ENCODE measurements at regions not wholly inside any gene's neighbourhood (a gene's known extent, or its start where the extent isn't known, plus 50 kb on each side); places are given as distances from the start of the nearest gene placed in this dataset.
A peak's percentile ranks its signal among the peaks of the same experiment; 100 is the strongest.
"Not testable (repeated sequence)": the region's sequence is repeated elsewhere in the genome, so short reads cannot be mapped to it uniquely, and the experiment has no call there.

DNA sequence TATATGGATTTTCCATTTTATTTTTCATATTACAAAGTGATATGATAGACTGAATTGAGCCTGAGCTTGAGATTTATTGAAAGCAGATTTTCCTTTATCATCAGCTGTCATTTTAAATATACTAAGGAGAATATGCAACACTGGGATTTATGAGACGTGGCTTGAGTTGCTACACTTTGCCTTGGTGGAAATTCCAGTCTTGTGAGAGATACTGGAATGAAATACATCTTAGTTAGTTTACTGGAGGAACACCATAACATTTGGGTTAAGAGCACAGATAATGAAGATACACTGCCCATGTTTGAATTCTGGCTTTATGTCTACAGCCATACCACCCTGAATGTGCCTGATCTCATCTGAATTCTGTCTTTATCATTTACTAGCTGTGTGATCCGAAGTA lies 86.5 kb upstream of the IFNGR1 start:
- DNase-seq: no peak

DNA sequence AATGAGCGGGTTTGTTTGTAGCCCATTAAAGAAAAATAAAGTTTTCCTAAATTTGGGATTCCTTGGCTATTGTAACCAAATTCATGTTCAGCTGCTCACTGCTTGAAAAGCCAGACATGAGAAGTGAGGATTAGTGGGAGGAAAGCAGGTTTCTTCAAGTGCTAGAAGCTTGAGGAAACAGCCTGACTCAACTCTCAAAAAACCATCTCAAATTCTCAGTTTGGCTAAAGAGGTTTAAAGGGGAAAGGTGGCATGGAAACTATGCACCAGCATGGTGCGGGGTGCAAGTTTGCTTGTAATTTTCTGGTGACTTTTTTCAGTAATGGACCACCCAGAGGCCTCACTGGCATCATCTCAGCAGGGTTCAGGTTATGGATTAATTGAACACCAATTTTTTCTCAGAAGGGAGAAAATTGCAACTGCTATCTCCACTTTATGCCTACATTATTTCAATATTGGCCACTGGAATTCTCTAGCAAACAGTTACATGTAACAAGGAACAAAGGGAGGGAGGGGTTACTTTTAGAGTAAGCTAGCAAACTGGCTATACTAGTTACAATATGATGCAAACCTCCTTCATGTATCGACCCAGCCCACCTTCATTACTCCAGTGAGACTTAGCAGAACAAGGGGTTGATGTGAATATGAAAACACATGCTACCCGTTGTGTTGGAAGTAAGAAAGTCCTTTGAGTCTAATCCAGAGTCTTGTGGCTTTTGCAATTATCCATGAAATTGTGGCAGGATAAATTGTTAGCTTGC lies 85.0 kb upstream of the IFNGR1 start:
- DNase-seq: no peak

DNA sequence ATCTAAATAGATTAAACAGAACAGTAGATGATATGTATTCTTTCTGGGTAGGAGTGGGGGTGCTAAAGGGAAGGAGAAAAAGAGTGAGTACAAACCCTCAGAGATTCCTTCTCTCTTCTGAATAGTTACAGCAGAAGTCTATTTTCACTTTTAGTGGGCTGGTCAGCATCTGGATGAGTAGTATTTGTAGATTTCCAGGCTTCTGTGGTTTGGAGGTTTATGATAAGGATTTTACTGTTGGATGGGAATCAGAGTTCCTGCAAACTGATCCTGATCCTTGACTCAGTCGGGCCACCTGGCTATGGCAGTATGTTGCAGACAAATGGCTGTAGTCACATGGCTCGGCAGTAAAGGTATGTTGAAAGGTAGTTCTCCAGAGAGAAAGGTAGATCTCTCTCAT lies 84.3 kb upstream of the IFNGR1 start:
- no peak for DNase-seq

DNA sequence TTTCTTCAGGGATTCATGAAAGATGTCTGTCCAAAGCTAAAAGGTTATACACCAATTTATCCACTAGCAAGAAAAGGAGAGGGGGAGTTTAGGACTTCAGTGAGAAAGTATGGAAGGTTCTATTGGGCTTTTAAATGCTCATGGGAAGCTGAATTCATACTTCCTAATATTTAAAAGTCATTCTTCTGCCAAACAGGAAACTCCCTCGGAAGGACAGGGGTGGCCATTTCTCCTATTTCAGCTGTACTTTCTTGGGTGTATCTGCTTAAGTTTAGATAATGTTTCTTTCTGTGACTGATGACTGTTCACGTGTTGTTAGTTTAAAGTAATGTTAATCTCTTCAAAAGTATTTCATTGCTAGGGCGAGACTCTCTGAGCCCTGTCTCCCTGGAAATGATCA lies 80.5 kb upstream of the IFNGR1 start:
- DNase-seq: no peak

DNA sequence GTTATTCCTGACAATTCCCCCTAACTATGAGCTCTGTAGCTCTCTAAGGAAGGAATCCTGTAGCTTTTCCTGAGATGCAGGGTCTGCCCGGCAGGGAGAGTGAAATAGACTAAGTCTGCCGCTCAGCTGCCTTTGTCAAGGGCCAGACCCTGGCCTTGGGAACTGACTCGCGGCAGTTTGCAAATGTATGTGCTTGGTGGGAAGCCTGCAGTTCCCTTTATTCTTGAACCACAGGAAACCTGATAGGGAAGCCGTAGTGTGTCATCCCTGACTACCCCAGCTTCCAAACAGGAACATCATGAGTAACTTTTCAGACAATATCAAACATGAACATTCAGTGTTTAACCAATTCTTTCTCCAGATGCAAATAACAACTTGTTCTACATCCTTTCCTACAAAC lies 78.7 kb upstream of the IFNGR1 start:
- no peak for DNase-seq

DNA sequence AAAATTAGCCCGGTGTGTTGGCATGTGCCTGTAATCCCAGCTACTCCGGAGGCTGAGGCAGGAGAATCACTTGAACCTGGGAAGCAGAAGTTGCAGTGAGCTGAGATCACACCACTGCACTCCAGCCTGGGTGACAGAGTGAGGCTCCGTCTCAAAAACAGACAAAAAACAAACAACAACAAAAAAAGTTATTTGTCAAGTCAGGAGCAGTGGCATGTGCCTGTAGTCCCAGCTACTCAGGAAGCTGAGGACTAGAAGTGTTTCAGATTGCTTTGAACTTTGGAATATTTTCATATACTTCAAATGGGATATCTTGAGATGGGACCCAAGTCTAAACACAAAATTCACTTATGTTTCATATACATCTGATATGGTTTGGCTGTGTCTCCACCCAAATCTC lies 73.1 kb upstream of the IFNGR1 start:
- DNase-seq: not testable (repeated sequence)

DNA sequence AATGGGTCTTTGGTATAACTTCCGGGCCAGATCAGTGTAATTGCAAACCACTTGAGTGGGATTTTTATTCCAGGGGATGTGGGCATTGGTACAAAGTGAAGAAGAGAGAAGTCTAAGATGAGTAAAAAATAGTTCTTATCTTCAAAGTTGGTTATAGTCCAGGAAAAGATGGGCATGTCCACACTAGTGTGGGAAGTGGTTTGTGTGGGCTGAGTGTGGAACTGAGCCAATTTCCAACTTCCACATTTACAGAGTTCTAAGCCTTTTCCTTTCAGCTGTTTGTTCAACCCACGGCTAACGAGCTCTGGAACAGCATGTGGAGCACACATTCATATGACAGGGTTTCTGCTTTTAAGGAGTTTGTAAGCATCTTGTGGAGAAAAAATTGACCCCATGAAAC lies 72.3 kb upstream of the IFNGR1 start:
- peak in 1 of 3 experiments; percentile 35 for DNase-seq

DNA sequence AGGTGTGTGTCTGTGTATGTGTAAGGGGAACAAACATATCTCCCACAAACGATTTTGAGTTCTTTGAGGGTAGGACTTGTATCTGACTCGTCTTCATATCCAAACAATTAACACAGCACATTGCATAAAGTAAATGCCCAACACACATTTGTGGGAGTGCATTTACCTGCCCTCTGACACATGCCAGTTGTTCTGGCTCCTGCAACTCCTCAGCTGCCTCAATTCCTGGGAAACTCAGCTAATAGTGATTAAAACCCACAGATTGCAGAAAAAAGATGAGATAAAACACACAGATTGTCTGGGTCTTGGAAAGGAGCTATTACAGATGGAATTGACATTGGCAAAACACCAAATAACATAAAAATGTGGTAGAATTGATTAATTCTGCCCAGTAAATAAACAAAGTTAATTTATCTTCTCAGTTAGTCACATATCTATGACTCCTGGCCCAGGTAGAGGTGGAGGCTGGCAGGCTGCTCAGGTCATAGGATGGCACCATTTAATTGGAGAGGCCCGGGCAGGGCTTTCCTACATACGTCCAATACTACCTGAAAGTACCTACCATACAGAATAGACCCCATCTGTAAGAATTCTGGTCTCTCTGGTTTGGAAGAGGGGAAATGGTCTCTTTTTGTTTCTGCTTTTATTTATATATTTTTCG lies 71.5 kb upstream of the IFNGR1 start:
- DNase-seq: no peak

DNA sequence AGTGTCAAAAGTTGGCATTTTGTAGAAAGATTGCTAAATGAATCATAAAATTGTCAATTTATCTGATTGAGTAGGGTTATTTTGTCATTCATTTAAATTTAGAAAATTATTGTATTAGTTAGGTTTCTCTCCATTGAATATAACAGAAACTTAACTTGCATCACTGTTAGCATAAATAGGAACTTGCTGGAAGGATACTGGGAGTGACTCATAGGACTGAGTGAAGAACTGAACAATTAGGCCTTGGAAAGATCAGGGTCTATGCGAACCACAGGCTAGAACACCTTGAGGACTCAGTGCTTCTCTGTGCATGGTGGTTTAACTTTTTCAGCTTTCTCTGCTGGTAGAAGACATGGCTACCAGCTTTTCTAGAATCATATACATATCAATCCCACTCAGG lies 67.7 kb upstream of the IFNGR1 start:
- no peak for DNase-seq

DNA sequence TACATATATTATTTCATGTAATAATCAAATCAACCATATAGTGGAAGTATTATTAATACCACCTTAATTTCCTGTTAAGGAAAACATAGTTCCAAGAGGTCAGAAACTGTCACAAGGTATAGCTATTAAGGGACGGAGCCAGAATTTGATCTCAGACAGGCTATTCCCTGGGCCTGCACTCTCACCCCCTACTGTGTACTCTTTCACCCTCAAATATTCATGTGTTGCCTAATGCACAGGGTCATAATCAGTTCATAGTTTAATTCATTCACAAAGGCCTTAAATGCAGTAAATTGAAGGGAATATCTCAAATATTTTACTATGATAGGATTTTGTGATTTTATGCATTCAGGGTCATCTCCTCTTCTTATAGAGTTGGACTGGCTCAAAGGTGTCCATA lies 67.2 kb upstream of the IFNGR1 start:
- DNase-seq: no peak

DNA sequence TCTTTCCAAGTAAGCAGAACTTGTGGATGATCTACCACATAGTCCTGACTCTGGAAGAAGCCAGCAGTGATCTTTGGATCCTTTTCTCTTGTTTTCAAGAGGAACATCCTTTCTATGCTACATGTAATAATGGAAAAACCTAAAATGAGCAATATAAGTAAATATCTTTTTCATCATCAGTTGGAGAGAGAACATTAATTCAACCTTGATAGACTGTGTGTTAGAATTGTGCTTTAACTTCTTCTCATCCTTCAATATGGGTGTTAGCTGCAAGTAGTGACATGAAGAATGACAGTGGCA lies 65.6 kb upstream of the IFNGR1 start:
- no peak for DNase-seq

DNA sequence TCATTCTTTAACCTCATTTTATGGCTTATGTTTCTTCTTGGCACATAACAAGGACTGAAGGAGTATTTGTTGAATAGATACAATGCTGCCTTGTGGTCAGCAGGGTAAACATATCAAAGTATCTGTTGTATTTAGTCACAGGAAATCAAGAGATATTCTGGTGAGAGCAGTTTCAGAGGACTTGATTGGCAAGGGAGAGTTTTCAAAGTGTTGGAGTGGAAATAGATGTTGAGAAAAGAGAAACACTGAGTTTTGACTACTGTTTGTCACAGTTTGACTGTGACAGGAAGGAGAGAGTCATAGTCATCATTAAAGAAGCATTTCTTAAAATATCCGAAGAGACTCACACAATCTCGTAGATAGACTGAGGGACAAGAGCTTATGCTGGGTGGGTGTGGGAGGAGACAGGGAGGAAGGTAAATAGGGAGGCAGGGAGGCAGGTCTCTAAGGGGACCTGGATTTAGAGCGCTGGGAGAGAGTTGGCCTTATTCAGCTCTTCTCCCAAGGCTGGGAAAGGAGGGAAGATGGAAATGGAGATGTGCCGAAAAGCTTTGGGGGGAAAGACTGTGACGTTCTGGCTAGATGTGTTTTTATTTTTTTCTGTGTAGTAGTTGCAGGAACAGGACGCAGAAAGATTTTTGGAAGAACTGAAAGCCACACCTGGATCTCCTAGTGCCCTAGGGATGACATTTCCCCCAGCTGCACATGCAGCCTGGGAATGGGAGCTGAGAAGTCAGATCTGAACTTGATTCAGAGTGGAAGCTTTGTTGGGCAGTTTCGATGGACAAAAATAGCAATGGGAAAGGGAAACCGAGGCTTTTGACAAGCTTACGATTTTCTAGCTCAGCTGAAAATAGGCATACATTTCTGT lies 65.0 kb upstream of the IFNGR1 start:
- DNase-seq: no peak

DNA sequence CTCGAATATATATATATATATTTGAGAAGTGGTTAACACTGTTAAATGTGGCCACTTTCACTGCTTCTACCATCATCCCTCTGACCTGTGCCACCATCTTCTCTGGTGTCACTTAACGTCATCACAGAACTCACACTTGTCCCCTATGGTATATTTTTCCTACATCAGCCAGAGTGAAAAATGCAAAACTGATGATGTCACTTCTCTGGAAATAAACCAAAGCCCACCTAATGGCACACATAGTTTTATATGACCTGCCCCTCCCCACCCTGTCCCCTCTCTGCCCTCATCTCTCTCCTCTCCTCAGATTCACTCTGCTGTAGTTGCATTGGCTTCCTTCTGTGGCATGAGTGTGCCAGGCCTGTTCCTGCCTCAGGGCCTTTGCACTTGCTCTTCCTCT lies 63.9 kb upstream of the IFNGR1 start:
- DNase-seq: no peak

DNA sequence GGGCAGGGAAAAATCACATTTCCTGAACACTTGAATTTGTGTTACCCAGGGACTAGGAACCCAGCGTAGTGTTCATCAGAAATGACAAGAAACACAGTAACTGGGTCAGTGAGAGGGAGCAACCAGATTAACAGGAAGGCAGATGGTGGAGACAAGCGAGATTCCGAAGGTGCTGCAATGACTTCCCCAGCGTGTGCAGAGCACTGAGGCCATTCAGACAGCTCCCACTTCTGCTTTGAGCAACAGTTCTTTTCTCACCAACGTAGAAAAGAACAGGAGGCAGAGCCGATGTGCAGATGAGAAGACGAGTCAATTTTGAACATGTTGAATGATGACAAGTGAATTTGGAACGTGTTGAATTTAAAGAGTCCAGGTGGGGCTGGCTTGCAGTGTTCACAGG lies 63.1 kb upstream of the IFNGR1 start:
- DNase-seq: no peak

DNA sequence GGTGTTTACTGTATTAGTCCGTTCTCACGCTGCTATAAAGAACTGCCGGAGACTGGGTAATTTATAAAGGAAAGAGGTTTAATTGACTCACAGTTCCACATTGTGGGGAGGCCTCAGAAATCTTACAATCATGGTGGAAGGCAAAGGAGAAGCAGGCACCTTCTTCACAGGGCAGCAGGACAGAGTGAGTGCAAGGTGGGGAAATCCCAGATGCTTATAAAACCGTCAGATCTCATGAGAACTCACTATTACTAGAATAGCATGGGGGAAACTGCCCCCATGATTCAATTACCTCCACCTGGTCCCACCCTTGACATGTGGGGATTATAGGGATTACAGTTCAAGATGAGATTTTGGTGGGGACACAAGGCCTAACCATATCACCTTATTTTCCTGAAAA lies 60.1 kb upstream of the IFNGR1 start:
- DNase-seq: not testable (repeated sequence)

DNA sequence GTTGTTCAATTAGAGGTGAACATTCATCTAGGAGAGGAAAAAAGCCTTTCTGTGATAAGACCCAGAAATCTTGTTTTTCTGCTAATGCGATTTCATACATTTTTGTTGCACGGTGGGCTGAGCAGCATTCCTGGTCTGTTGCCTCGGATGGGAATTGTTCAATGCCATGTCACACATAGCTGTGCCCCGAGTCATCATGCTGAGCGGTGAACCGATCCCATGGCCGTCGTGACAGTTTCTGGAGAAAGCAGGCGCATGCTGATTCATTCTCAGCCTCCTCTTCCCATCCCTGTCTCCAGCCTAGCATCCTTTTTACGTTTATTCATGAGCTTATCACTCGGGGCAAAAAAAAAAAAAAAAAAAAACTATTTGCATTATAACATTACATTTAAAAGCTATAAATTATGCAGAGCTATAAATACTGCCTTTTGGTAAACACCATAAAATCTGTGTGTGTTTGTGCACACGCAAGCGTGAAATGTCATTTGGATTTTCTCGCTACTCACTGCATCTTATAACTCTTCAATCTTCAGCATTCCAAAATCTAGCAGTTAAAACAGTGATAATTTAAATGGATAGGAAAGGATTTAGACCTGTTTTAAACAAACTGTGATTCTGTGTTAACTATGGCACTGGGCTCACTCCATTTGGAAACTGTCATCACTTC lies 58.9 kb upstream of the IFNGR1 start:
- DNase-seq: peak in 2 of 3 experiments; percentile 8 to 31

DNA sequence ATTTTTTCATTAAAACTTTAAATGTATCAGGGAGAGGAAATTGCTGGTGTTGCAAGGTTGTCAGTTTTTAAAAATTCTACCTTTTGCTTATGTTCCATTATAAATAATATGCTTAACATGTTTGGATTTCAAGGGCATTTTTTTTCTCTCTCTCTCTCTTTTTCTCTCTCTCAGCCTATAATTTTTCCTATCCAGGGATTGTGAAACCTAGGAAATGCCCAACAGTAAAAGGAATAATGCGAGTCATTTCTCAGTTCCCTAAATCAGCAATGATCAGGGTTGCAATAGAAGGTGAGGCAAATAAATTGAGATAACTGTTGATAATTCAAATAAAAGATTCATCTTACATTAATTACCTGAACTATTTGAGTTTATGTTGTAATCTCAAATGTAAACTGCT lies 53.2 kb upstream of the IFNGR1 start:
- DNase-seq: no peak

DNA sequence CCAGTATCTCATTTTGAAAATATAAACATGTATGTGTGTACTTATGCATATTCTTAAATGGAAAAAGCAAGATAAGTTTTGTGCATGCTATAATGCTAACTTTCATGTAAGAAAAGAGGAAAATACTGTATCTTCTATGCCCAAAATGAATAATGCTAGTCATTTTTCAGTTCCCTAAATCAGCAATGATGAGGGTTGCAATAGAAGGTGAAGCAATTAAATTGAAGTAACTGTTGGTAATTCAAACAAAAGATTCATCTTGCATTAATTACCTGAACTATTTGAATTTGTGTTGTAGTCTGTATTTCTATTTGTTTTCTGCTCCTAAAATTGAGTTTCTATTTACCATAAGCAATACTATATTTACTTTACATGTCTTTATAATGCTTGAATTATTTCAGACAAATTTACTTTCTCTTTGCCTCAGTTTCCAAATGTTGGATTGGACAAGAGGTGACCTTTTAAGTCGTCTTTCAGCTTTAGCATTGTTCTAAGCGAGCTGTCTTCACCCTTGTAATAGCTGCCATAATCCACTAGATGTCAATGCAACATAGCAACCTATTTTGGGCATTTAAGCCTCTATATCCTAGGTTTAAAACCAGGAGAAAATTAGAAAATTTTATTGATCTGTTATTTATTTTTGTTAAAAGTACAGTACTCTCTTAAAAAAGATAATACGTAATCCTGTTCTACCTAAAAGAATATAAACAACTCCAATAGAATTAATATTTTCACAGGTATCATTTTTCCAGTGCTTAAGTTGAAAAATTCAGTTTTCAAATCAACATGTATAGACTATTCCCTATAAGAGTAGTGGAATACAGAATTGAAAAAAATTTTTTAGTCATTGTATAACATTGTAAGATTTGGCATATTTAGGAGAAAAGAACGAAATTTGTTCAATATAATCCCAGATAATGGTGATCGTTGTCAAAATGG lies 52.3 kb upstream of the IFNGR1 start:
- peak; percentile 29 to 85 (median 39) for DNase-seq

DNA sequence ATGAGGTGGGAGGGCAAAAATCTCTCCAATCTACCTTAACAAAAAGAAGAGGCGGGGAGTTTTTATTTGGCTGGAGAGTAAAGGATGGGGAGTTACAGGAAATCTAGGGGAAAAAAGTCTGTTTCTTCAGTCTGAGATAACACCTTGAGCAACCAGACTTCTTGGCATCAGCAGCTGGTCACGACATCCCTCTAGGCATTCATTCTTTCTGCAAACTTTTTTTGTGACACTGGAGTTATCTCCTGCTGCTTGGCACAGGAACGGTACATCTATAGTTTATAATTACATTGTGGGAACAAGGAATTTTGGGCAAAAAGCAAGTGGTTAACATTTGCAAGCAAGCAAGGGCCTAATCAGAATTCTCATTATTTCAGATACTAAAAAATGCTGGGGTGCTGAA lies 50.6 kb upstream of the IFNGR1 start:
- no peak for DNase-seq

DNA sequence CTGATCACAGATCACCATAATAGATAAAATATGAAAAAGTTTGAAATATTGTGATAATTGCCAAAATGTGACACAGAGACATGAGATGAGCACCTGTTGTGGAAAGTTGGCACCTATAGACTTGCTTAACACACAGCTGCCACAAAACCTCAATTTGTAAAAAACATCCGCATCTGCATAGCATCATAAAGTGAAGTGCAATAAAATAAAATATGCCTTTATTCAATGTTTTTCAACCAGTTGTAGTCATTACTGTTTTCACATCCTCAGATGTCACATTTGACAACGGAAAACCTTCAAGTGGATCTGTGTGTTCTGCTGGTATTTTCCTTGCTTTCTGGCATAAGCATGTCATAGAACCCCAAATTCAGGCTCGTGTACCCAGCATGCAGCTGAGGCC lies 50.2 kb upstream of the IFNGR1 start:
- DNase-seq: no peak

Measured in NCI-H1417 (cell line).